GM19467 (cell line): ENCODE measurements at regions not wholly inside any gene's neighbourhood (a gene's known extent, or its start where the extent isn't known, plus 50 kb on each side); places are given as distances from the start of the nearest gene placed in this dataset.

Experiments
- ATAC-seq: cut with Tn5 transposase; IDR thresholded peaks from one replicate; pipeline ENCODE4 v1.9.1; 2021; ENCODE audit warnings: mild to moderate bottlenecking, moderate library complexity; ENCODE audit not compliant: unreplicated experiment

GRCh38 chr14:100658181-100658886 lies 68.4 kb upstream of the DLK1 start:
- ATAC-seq: no peak

- ATAC-seq: no peak
Measured at GRCh38 chr14:100659345-100660001, 67.2 kb upstream of the DLK1 start.

GRCh38 chr14:100660498-100660881 lies 66.2 kb upstream of the DLK1 start:
- ATAC-seq: no peak

- no peak for ATAC-seq
Measured at GRCh38 chr14:100660882-100661635, 65.6 kb upstream of the DLK1 start.

- ATAC-seq: no peak
Measured at GRCh38 chr14:100662879-100663760, 63.6 kb upstream of the DLK1 start.

GRCh38 chr14:100663761-100664052 lies 63.0 kb upstream of the DLK1 start:
- no peak for ATAC-seq

- ATAC-seq: no peak
Measured at GRCh38 chr14:100664231-100664630, 62.5 kb upstream of the DLK1 start.

GRCh38 chr14:100664841-100665510 lies 61.7 kb upstream of the DLK1 start:
- no peak for ATAC-seq

- ATAC-seq: no peak
Measured at GRCh38 chr14:100665511-100666032, 61.1 kb upstream of the DLK1 start.

GRCh38 chr14:100666403-100666802 lies 60.3 kb upstream of the DLK1 start:
- no peak for ATAC-seq

GRCh38 chr14:100666851-100667250 lies 59.8 kb upstream of the DLK1 start:
- no peak for ATAC-seq

GRCh38 chr14:100667656-100668055 lies 59.0 kb upstream of the DLK1 start:
- ATAC-seq: no peak

- no peak for ATAC-seq
Measured at GRCh38 chr14:100668352-100668751, 58.3 kb upstream of the DLK1 start.

GRCh38 chr14:100669011-100669412 lies 57.7 kb upstream of the DLK1 start:
- ATAC-seq: no peak

GRCh38 chr14:100669468-100669867 lies 57.2 kb upstream of the DLK1 start:
- ATAC-seq: no peak

GRCh38 chr14:100670017-100670752 lies 56.5 kb upstream of the DLK1 start:
- no peak for ATAC-seq

- no peak for ATAC-seq
Measured at GRCh38 chr14:100670753-100671049, 56.0 kb upstream of the DLK1 start.

GRCh38 chr14:100671386-100671901 lies 55.2 kb upstream of the DLK1 start:
- no peak for ATAC-seq

- no peak for ATAC-seq
Measured at GRCh38 chr14:100671906-100672305, 54.8 kb upstream of the DLK1 start.
